Right lobe of liver (tissue), 4 donors: ENCODE measurements at regions not wholly inside any gene's neighbourhood (a gene's known extent, or its start where the extent isn't known, plus 50 kb on each side); places are given as distances from the start of the nearest gene placed in this dataset.

Source experiments
- POLR2A ChIP-seq: fragments of 450-650 bp; IDR thresholded peaks from one replicate; pipeline ENCODE4 v1.6.1; 2017; ENCODE audit warnings: antibody characterized with exemption, mild to moderate bottlenecking
- TF ChIP-seq, protein P1 (sequence below), 4 donors: fragments of 200-600 bp in 3 of 4; fragments of 450-650 bp in 1 of 4; IDR thresholded peaks; one replicate each; pipeline versions ENCODE4 v1.5.1 to v1.8.0; 2016 to 2022; ENCODE audit warnings: antibody characterized with exemption in 4 of 4, mild to moderate bottlenecking in 2 of 4
- donor health status: DM: no; HTN: no; CAD: no.
- donor health status: DM: no; HTN: no; CAD: no.
- donor health status: DM: no; HTN: yes; CAD: no.

- no peak for TF ChIP-seq POLR2A
- TF ChIP-seq, protein P1, sequence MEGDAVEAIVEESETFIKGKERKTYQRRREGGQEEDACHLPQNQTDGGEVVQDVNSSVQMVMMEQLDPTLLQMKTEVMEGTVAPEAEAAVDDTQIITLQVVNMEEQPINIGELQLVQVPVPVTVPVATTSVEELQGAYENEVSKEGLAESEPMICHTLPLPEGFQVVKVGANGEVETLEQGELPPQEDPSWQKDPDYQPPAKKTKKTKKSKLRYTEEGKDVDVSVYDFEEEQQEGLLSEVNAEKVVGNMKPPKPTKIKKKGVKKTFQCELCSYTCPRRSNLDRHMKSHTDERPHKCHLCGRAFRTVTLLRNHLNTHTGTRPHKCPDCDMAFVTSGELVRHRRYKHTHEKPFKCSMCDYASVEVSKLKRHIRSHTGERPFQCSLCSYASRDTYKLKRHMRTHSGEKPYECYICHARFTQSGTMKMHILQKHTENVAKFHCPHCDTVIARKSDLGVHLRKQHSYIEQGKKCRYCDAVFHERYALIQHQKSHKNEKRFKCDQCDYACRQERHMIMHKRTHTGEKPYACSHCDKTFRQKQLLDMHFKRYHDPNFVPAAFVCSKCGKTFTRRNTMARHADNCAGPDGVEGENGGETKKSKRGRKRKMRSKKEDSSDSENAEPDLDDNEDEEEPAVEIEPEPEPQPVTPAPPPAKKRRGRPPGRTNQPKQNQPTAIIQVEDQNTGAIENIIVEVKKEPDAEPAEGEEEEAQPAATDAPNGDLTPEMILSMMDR (IDR thresholded peaks at IDR 0.05): no peak
These were observed 948.2 kb downstream of the BCL11B start for GRCh38 chr14:98323836-98324235.
